ENCODE measurements at regions not wholly inside any gene's neighbourhood (a gene's known extent, or its start where the extent isn't known, plus 50 kb on each side); places are given as distances from the start of the nearest gene placed in this dataset.

DNA sequence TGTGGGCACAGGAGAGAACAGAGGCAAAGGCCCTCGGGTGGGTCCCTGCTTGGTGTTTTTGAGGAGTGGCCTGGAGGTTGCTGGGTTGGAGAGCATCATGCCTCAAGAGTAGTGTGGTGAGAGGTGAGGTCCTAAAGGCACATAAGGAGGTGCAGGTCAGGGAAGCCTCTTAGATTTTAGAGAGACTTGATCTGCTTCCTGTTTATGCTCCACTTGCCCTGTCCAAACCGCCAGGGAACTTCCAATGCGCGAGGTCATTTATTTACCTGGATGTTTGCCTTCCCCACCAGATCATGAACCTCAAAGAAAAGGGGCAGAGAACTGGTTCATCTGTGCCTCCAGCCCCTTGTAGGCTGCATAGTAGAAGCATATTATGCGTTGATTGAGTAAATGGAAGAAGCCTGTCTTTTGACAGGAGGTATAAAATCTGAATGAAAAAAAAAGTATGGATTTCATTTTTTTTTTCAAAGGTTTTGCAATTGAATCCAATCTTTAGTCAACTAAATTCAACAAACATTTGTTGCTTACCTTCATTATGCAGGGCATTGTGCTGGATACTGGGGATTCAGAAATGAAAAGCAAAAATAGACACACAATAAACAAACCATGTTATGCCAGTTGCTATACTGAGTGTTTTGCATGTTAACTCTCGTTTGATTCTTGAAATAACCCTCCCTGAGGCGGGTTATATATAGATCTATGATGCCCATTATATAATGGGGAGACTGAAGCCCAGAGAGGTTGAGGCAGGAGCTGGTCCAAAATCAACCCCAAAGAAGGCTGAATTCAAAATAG lies 485.2 kb downstream of the VRK1 start:
- TF ChIP-seq, protein P1, sequence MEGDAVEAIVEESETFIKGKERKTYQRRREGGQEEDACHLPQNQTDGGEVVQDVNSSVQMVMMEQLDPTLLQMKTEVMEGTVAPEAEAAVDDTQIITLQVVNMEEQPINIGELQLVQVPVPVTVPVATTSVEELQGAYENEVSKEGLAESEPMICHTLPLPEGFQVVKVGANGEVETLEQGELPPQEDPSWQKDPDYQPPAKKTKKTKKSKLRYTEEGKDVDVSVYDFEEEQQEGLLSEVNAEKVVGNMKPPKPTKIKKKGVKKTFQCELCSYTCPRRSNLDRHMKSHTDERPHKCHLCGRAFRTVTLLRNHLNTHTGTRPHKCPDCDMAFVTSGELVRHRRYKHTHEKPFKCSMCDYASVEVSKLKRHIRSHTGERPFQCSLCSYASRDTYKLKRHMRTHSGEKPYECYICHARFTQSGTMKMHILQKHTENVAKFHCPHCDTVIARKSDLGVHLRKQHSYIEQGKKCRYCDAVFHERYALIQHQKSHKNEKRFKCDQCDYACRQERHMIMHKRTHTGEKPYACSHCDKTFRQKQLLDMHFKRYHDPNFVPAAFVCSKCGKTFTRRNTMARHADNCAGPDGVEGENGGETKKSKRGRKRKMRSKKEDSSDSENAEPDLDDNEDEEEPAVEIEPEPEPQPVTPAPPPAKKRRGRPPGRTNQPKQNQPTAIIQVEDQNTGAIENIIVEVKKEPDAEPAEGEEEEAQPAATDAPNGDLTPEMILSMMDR (IDR thresholded peaks at IDR 0.05; ENCODE audit: insufficient read depth, low read length), result no peak
- TF ChIP-seq POLR2AphosphoS5 (IDR thresholded peaks at IDR 0.05; ENCODE audit: low read depth) (no peak), SPI1 (IDR thresholded peaks at IDR 0.05; ENCODE audit: borderline replicate concordance, low read depth) (no peak), REST (IDR thresholded peaks at IDR 0.05; ENCODE audit: insufficient replicate concordance, low read depth) (no peak), GABPA (IDR thresholded peaks at IDR 0.05; ENCODE audit: low read depth) (no peak)
